ENCODE measurements at regions not wholly inside any gene's neighbourhood (a gene's known extent, or its start where the extent isn't known, plus 50 kb on each side); places are given as distances from the start of the nearest gene placed in this dataset.

DNA sequence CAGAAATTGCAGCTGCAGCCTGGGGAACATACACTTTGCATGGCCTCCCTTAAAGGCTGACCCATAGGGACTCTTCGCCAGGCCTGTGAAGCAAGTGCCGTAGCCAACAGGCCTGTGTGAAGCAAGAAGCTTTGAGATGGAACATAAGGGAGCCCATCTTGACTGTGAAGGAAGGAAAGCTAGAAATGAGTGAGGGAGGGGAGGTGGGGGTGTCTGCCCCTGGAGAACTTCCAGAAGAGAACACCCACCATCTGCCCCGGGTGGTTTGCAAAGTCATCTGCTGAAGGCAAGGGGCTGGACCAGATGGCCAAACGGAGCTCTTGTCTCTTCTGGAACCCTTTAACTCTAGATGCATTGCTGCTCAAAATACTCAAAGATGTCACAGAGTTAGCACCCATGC, 103.3 kb upstream of the GRIK3 start:
- Histone ChIP-seq H3K9ac (ENCODE audit: extremely low read depth, insufficient read length, low read length) (no peak overlapping the region), H3K9me3 (ENCODE audit: control insufficient read depth, low read depth, low read length) (no peaks in the 10 kb centered on the region), H3K4me1 (ENCODE audit: insufficient read depth, low read length) (no peaks in the 10 kb centered on the region), H2BK12ac (ENCODE audit: insufficient read length, low read depth, low read length) (no peak overlapping the region), H2BK15ac (ENCODE audit: low read depth, low read length) (no peak overlapping the region), H2BK5ac (ENCODE audit: insufficient read length, low read length) (no peak overlapping the region), H3K4ac (ENCODE audit: low read depth, low read length) (no peak overlapping the region), H3K56ac (ENCODE audit: insufficient read length, low read depth, low read length) (no peak overlapping the region), H4K8ac (replicated peaks; ENCODE audit: insufficient read length, low read depth, low read length) (no peak overlapping the region), H3K23ac (ENCODE audit: insufficient read length, low read depth, low read length) (no peak overlapping the region), H3K18ac (ENCODE audit: insufficient read length, low read depth, low read length) (no peak overlapping the region), H4K5ac (ENCODE audit: insufficient read length, low read depth, low read length) (no peak overlapping the region), H3T11ph (ENCODE audit: low read length) (no peak overlapping the region), H3K79me2 (ENCODE audit: insufficient read depth, low read length) (no peaks in the 10 kb centered on the region; the same call in 1 of the 2 replicates), H2BK120ac (ENCODE audit: low read depth, low read length, poor library complexity, severe bottlenecking) (no peak overlapping the region), H3K4me2 (ENCODE audit: insufficient read depth, insufficient read length, low read length) (no peak overlapping the region), H2BK20ac (ENCODE audit: low read depth, low read length, poor library complexity, severe bottlenecking) (no peak overlapping the region), H4K20me1 (ENCODE audit: control insufficient read depth, insufficient read depth, insufficient read length) (no peaks in the 10 kb centered on the region), H3K27ac (ENCODE audit: insufficient read length, low read depth, low read length) (no peak overlapping the region), H3K79me1 (ENCODE audit: insufficient read depth, low read depth, low read length, poor library complexity, severe bottlenecking) (no peaks in the 10 kb centered on the region), H3K23me2 (ENCODE audit: insufficient read length, low read depth, low read length, poor library complexity, severe bottlenecking) (no peaks in the 10 kb centered on the region), H2AFZ (ENCODE audit: low read length) (no peak overlapping the region), H2AK5ac (ENCODE audit: insufficient read length, low read length) (no peak overlapping the region), H3K14ac (ENCODE audit: insufficient read depth, low read length) (no peak overlapping the region), H3K27me3 (ENCODE audit: insufficient read depth, low read length) (no peaks in the 10 kb centered on the region), H4K91ac (ENCODE audit: insufficient read length, low read depth, low read length) (no peak overlapping the region)
- DNase-seq, result no peak
- WGBS (ENCODE audit: extremely low coverage, insufficient read length, low lambda C conversion rate), result no CpG with 5 or more reads among the region's 4 CpGs
- no peaks in the 10 kb centered on the region for H3K4me1 Mint-ChIP-seq
- H3K4me3 Mint-ChIP-seq, result no peak overlapping the region
- H3K27ac Mint-ChIP-seq, result no peak overlapping the region
- no peaks in the 10 kb centered on the region for H3K9me3 Mint-ChIP-seq
- peaks cover 26% of the 10 kb centered on the region for H3K27me3 Mint-ChIP-seq (ENCODE audit: low read depth)
- TF ChIP-seq, protein P1, sequence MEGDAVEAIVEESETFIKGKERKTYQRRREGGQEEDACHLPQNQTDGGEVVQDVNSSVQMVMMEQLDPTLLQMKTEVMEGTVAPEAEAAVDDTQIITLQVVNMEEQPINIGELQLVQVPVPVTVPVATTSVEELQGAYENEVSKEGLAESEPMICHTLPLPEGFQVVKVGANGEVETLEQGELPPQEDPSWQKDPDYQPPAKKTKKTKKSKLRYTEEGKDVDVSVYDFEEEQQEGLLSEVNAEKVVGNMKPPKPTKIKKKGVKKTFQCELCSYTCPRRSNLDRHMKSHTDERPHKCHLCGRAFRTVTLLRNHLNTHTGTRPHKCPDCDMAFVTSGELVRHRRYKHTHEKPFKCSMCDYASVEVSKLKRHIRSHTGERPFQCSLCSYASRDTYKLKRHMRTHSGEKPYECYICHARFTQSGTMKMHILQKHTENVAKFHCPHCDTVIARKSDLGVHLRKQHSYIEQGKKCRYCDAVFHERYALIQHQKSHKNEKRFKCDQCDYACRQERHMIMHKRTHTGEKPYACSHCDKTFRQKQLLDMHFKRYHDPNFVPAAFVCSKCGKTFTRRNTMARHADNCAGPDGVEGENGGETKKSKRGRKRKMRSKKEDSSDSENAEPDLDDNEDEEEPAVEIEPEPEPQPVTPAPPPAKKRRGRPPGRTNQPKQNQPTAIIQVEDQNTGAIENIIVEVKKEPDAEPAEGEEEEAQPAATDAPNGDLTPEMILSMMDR (conservative IDR thresholded peaks at IDR 0.05), result no peak
- no peaks in the 10 kb centered on the region for H3K36me3 Mint-ChIP-seq (ENCODE audit: insufficient read depth in 1 of 3, low read depth in 3 of 3)

Measured in H9 (cell line).